GM13977 (cell line): ENCODE measurements at regions not wholly inside any gene's neighbourhood (a gene's known extent, or its start where the extent isn't known, plus 50 kb on each side); places are given as distances from the start of the nearest gene placed in this dataset.

Experiments used
- DNase-seq: peaks from one replicate; pipeline ENCODE4 v3.0.0; 2012; ENCODE audit warnings: low spot score
- in situ Hi-C: fragments of 300-500 bp; cut with MboI; formaldehyde crosslinking; loops from one replicate; pipeline ENCODE4 v1.12.0; 2022; ENCODE audit warnings: low sequenced_read_pairs, low pct_unique_long_range_greater_than_20kb, mixed read lengths, inconsistent platforms; ENCODE audit not compliant: unreplicated experiment
- TF ChIP-seq, protein P1 (sequence below): IDR thresholded peaks from 2 replicates; pipeline ENCODE4 v1.5.1; 2012; ENCODE audit warnings: mild to moderate bottlenecking, control low read depth; ENCODE audit not compliant: insufficient read depth; ENCODE audit errors: extremely low read depth, missing control alignments

- no peak for DNase-seq
- in situ Hi-C loops, result no loop called here
- TF ChIP-seq, protein P1, sequence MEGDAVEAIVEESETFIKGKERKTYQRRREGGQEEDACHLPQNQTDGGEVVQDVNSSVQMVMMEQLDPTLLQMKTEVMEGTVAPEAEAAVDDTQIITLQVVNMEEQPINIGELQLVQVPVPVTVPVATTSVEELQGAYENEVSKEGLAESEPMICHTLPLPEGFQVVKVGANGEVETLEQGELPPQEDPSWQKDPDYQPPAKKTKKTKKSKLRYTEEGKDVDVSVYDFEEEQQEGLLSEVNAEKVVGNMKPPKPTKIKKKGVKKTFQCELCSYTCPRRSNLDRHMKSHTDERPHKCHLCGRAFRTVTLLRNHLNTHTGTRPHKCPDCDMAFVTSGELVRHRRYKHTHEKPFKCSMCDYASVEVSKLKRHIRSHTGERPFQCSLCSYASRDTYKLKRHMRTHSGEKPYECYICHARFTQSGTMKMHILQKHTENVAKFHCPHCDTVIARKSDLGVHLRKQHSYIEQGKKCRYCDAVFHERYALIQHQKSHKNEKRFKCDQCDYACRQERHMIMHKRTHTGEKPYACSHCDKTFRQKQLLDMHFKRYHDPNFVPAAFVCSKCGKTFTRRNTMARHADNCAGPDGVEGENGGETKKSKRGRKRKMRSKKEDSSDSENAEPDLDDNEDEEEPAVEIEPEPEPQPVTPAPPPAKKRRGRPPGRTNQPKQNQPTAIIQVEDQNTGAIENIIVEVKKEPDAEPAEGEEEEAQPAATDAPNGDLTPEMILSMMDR, result no peak
Observed at GRCh38 chr2:156118753-156119416, 213.6 kb downstream of the NR4A2 start.

GRCh38 chr2:156116113-156116512 is 216.4 kb downstream of the NR4A2 start:
- DNase-seq, result no peak
- TF ChIP-seq, protein P1, result no peak
- in situ Hi-C loops, result no loop called here

- no peak for DNase-seq
- in situ Hi-C loops, result no loop called here
- TF ChIP-seq, protein P1, result no peak
Observed at GRCh38 chr2:156115338-156115737, 217.2 kb downstream of the NR4A2 start.

- TF ChIP-seq, protein P1, result no peak
- DNase-seq, result no peak
- in situ Hi-C loops, result no loop called here
Observed at GRCh38 chr2:156112323-156112722, 220.2 kb downstream of the NR4A2 start.

DNA sequence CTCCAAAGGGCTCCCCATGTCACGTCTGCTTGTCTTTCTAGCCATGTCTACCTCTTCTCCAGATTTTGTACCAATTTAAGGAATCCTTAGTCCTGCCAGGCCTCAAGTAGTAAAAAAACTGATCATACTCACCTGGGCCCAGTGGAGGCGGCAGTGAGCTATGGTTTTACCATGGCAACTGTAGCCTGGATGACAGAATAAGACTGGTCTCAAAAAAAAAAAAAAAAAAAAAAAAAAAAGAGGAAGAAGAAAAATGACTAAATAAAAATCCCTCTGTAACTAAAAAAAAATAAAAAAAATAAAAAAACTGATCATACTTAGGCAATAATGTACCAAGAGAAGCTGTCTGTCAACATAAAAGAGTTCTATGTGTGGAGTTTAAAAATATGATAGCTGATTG is 221.6 kb downstream of the NR4A2 start:
- TF ChIP-seq, protein P1, result peak; percentile 66
- in situ Hi-C loops, result no loop called here
- DNase-seq, result peak; percentile 16

DNA sequence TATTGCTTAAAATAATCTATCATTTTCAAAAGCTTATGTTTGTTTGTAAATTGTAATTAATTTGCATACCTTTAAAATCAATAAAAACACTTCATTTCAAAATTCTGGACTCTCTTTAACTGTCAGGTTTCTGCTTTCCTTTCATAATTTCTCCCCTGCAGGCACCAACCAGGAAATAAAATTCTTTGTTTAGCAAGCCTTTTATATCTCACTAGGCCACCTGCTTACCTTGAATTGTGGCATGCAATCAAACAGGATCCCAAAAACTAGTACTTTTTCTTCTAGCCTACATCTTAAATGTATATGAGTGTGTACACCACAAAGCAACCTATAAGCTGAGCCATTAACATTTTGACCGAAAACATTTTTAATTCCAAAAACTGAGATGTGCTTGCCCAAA is 233.1 kb downstream of the NR4A2 start:
- in situ Hi-C loops, result no loop called here
- TF ChIP-seq, protein P1, result no peak
- no peak for DNase-seq
